Keratinocyte (primary cell): ENCODE measurements at regions not wholly inside any gene's neighbourhood (a gene's known extent, or its start where the extent isn't known, plus 50 kb on each side); places are given as distances from the start of the nearest gene placed in this dataset.

Source experiments
- DNase-seq: peaks from one replicate; pipeline ENCODE4 v3.0.0-alpha.2; 2011; ENCODE audit warnings: low read depth, missing footprints, low spot score
- FAIRE-seq: peaks from 2 replicates; lab custom pipeline; 2011; peaks lifted over from hg19 to GRCh38; lab: Jason Lieb, UNC
- H2AFZ ChIP-seq: 2 replicates; pipeline ENCODE4 v1.6.0; 2012; ENCODE audit warnings: low read length, control low read depth, inconsistent platforms; ENCODE audit not compliant: control insufficient read depth
- H3K27ac ChIP-seq: 2 replicates; pipeline ENCODE4 v1.5.1; 2011; ENCODE audit warnings: low read length; ENCODE audit not compliant: control insufficient read depth, insufficient read depth
- H3K27me3 ChIP-seq: 3 replicates; pipeline ENCODE4 v1.6.0; 2011; ENCODE audit warnings: low read length; ENCODE audit not compliant: control insufficient read depth, insufficient read depth; ENCODE audit errors: extremely low read depth
- H3K36me3 ChIP-seq, 2 experiments: 2 replicates in 1 of 2; 3 replicates in 1 of 2; pipeline ENCODE4 v1.5.1; 2011; ENCODE audit warnings: low read length in 2 of 2, mild to moderate bottlenecking in 1 of 2; ENCODE audit not compliant: control insufficient read depth in 2 of 2, insufficient read depth in 2 of 2; ENCODE audit errors: extremely low read depth in 1 of 2
- H3K4me1 ChIP-seq: 3 replicates; pipeline ENCODE4 v1.5.1; 2011; ENCODE audit warnings: low read length; ENCODE audit not compliant: control insufficient read depth, insufficient read depth; ENCODE audit errors: extremely low read depth
- H3K4me2 ChIP-seq: 3 replicates; pipeline ENCODE4 v1.6.0; 2011; ENCODE audit warnings: low read depth, low read length; ENCODE audit not compliant: control insufficient read depth, insufficient read depth; ENCODE audit errors: extremely low read depth
- H3K4me3 ChIP-seq, 3 experiments: fragments of 200-600 bp in 1 of 3; sonication (generic) in 1 of 3; 2 replicates in 2 of 3; 3 replicates in 1 of 3; pipeline ENCODE4 v1.5.1; 2011 to 2016; ENCODE audit warnings: low read length in 3 of 3, mild to moderate bottlenecking in 3 of 3, control low read depth in 2 of 3, inconsistent platforms in 1 of 3, low read depth in 1 of 3, mixed read lengths in 1 of 3, mixed run types in 1 of 3, moderate library complexity in 1 of 3; ENCODE audit not compliant: control insufficient read depth in 2 of 3, insufficient read depth in 2 of 3; ENCODE audit errors: extremely low read depth in 1 of 3
- H3K79me2 ChIP-seq: 2 replicates; pipeline ENCODE4 v1.6.0; 2012; ENCODE audit warnings: low read length; ENCODE audit not compliant: control insufficient read depth, insufficient read depth
- H3K9ac ChIP-seq: 3 replicates; pipeline ENCODE4 v1.6.0; 2011; ENCODE audit warnings: low read length; ENCODE audit not compliant: control insufficient read depth, insufficient read depth; ENCODE audit errors: extremely low read depth
- H3K9me1 ChIP-seq: 3 replicates; pipeline ENCODE4 v1.6.0; 2011; ENCODE audit warnings: low read length; ENCODE audit not compliant: control insufficient read depth, insufficient read depth; ENCODE audit errors: extremely low read depth
- H3K9me3 ChIP-seq: 2 replicates; pipeline ENCODE4 v1.5.1; 2012; ENCODE audit warnings: low read depth, low read length; ENCODE audit not compliant: control insufficient read depth
- H4K20me1 ChIP-seq: 3 replicates; pipeline ENCODE4 v1.6.0; 2011; ENCODE audit warnings: low read length; ENCODE audit not compliant: control insufficient read depth, insufficient read depth; ENCODE audit errors: extremely low read depth
- CTCF ChIP-seq, 3 experiments: IDR thresholded peaks in 1 of 3; conservative IDR thresholded peaks in 1 of 3; optimal IDR thresholded peaks in 1 of 3; 2 replicates in 2 of 3; 3 replicates in 1 of 3; pipeline versions ENCODE3 to v1.5.1; 2011; ENCODE audit warnings: low read length in 3 of 3, mild to moderate bottlenecking in 3 of 3, moderate library complexity in 2 of 3, control low read depth in 1 of 3, inconsistent platforms in 1 of 3; ENCODE audit not compliant: insufficient read depth in 2 of 3; ENCODE audit errors: extremely low read depth in 1 of 3
- EZH2 ChIP-seq: IDR thresholded peaks from one replicate; pipeline ENCODE4 v1.6.1; 2012; ENCODE audit warnings: inconsistent platforms, mild to moderate bottlenecking, low read length, moderate library complexity
- dilution Hi-C: fragments of 300-500 bp; cut with MboI; formaldehyde crosslinking; loops from one replicate; pipeline ENCODE4 v1.7.0; 2020; ENCODE audit warnings: low sequenced_read_pairs; ENCODE audit not compliant: extremely low pct_ligation_motif_present

GRCh38 chr2:145141981-145142380 is 622.1 kb upstream of the ZEB2 start:
- Histone ChIP-seq H3K4me1 (no peaks in the 10 kb centered on the region), H3K9ac (no peak overlapping the region), H3K36me3 (no peaks in the 10 kb centered on the region), H3K4me2 (no peak overlapping the region), H3K27ac (no peak overlapping the region), H3K27me3 (no peaks in the 10 kb centered on the region), H3K4me3 (no peak overlapping the region), H3K79me2 (no peaks in the 10 kb centered on the region), H2AFZ (no peak overlapping the region), H3K9me1 (no peaks in the 10 kb centered on the region), H4K20me1 (no peaks in the 10 kb centered on the region), H3K9me3 (no peaks in the 10 kb centered on the region)
- FAIRE-seq, result no peak
- TF ChIP-seq EZH2, result no peak
- TF ChIP-seq CTCF (optimal IDR thresholded peaks at IDR 0.05 in 1 of 3, IDR thresholded peaks at IDR 0.05 in 1 of 3, conservative IDR thresholded peaks at IDR 0.05 in 1 of 3; ENCODE audit: extremely low read depth in 1 of 3, insufficient read depth in 2 of 3, low read length in 3 of 3), result no peak
- DNase-seq, result no peak
- dilution Hi-C loops, result no loop called here

GRCh38 chr2:145140658-145141057 is 620.7 kb upstream of the ZEB2 start:
- dilution Hi-C loops, result no loop called here
- TF ChIP-seq CTCF (optimal IDR thresholded peaks at IDR 0.05 in 1 of 3, IDR thresholded peaks at IDR 0.05 in 1 of 3, conservative IDR thresholded peaks at IDR 0.05 in 1 of 3; ENCODE audit: extremely low read depth in 1 of 3, insufficient read depth in 2 of 3, low read length in 3 of 3) (no peak), EZH2 (no peak)
- no peaks in the 10 kb centered on the region for H3K36me3 ChIP-seq
- H3K79me2 ChIP-seq, result no peaks in the 10 kb centered on the region
- H3K9ac ChIP-seq, result no peak overlapping the region
- H2AFZ ChIP-seq, result no peak overlapping the region
- H3K27ac ChIP-seq, result no peak overlapping the region
- FAIRE-seq, result no peak
- H3K4me1 ChIP-seq, result no peaks in the 10 kb centered on the region
- no peaks in the 10 kb centered on the region for H3K27me3 ChIP-seq
- no peaks in the 10 kb centered on the region for H3K9me3 ChIP-seq
- no peak for DNase-seq
- H3K4me2 ChIP-seq, result no peak overlapping the region
- no peak overlapping the region for H3K4me3 ChIP-seq
- H4K20me1 ChIP-seq, result no peaks in the 10 kb centered on the region
- no peaks in the 10 kb centered on the region for H3K9me1 ChIP-seq
